Lower leg skin (tissue), 3 donors: ENCODE measurements at regions not wholly inside any gene's neighbourhood (a gene's known extent, or its start where the extent isn't known, plus 50 kb on each side); places are given as distances from the start of the nearest gene placed in this dataset.

Source experiments
- POLR2A ChIP-seq, 2 donors: fragments of 450-650 bp; IDR thresholded peaks; one replicate each; pipeline ENCODE4 v1.6.1; 2016 to 2017; ENCODE audit warnings: antibody characterized with exemption in 2 of 2, mild to moderate bottlenecking in 1 of 2, moderate library complexity in 1 of 2
- TF ChIP-seq, protein P1 (sequence below), 3 donors: fragments of 450-650 bp; IDR thresholded peaks; one replicate each; pipeline ENCODE4 v1.5.1; 2016; ENCODE audit warnings: antibody characterized with exemption in 3 of 3, mild to moderate bottlenecking in 3 of 3, moderate library complexity in 2 of 3

DNA sequence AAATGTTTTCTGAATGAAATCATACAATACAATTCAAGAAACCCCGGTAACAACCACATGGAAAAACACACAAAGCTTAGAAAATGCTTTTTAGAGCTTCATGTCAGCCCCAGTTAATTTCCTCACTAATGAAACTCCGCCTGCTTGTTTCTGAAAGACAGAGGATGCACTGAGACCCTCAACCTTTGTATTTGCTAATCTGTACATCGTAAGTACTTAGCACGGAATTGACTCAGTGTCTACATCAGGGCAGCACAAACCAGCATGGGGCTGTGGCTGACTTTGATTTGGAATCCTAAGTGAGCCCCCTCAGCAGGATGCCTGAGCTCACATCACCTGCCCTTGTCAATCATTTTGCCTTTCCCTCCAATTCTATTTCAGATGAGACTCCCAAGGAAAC, 499.1 kb upstream of the MPDZ start:
- TF ChIP-seq, protein P1, sequence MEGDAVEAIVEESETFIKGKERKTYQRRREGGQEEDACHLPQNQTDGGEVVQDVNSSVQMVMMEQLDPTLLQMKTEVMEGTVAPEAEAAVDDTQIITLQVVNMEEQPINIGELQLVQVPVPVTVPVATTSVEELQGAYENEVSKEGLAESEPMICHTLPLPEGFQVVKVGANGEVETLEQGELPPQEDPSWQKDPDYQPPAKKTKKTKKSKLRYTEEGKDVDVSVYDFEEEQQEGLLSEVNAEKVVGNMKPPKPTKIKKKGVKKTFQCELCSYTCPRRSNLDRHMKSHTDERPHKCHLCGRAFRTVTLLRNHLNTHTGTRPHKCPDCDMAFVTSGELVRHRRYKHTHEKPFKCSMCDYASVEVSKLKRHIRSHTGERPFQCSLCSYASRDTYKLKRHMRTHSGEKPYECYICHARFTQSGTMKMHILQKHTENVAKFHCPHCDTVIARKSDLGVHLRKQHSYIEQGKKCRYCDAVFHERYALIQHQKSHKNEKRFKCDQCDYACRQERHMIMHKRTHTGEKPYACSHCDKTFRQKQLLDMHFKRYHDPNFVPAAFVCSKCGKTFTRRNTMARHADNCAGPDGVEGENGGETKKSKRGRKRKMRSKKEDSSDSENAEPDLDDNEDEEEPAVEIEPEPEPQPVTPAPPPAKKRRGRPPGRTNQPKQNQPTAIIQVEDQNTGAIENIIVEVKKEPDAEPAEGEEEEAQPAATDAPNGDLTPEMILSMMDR (IDR thresholded peaks at IDR 0.05): no peak
- no peak for TF ChIP-seq POLR2A (IDR thresholded peaks at IDR 0.05)
